HL-60 (cell line): ENCODE measurements at regions not wholly inside any gene's neighbourhood (a gene's known extent, or its start where the extent isn't known, plus 50 kb on each side); places are given as distances from the start of the nearest gene placed in this dataset.

Experiments used
- GABPA ChIP-seq: IDR thresholded peaks from 2 replicates; pipeline ENCODE4 v1.6.1; 2012; ENCODE audit warnings: low read depth
- POLR2AphosphoS5 ChIP-seq: IDR thresholded peaks from 2 replicates; pipeline ENCODE4 v1.6.1; 2012; ENCODE audit warnings: low read depth
- SPI1 ChIP-seq: IDR thresholded peaks from 2 replicates; pipeline ENCODE4 v1.6.1; 2012; ENCODE audit warnings: low read depth, mild to moderate bottlenecking, borderline replicate concordance
- TF ChIP-seq, protein P1 (sequence below): IDR thresholded peaks from one replicate; pipeline ENCODE4 v1.5.1; 2011; ENCODE audit warnings: low read length, control low read depth, inconsistent platforms; ENCODE audit not compliant: insufficient read depth
- TF ChIP-seq, protein P2 (sequence below): IDR thresholded peaks from 2 replicates; pipeline ENCODE4 v1.6.1; 2012; ENCODE audit warnings: low read depth; ENCODE audit not compliant: insufficient replicate concordance

DNA sequence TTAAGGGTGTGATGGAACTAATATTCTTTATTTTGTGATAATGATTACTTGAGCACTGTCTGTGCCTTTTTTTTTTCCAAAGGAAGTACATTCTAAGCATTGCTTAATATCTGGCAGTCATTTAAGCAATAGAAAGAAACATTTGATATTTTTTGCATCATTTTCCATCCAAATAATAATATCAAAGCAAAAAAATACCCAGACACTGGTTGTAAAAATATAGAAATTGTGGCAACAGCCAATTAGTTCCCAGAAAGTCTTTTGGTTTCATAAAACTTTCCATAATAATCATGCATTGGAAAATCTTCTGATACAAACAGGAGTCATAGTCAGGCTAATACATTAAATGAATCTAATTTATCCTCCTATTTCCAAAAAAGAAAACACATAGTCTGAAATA, 629.3 kb upstream of the ADAMTS5 start:
- TF ChIP-seq, protein P1, sequence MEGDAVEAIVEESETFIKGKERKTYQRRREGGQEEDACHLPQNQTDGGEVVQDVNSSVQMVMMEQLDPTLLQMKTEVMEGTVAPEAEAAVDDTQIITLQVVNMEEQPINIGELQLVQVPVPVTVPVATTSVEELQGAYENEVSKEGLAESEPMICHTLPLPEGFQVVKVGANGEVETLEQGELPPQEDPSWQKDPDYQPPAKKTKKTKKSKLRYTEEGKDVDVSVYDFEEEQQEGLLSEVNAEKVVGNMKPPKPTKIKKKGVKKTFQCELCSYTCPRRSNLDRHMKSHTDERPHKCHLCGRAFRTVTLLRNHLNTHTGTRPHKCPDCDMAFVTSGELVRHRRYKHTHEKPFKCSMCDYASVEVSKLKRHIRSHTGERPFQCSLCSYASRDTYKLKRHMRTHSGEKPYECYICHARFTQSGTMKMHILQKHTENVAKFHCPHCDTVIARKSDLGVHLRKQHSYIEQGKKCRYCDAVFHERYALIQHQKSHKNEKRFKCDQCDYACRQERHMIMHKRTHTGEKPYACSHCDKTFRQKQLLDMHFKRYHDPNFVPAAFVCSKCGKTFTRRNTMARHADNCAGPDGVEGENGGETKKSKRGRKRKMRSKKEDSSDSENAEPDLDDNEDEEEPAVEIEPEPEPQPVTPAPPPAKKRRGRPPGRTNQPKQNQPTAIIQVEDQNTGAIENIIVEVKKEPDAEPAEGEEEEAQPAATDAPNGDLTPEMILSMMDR, result no peak
- no peak for TF ChIP-seq POLR2AphosphoS5
- TF ChIP-seq, protein P2, sequence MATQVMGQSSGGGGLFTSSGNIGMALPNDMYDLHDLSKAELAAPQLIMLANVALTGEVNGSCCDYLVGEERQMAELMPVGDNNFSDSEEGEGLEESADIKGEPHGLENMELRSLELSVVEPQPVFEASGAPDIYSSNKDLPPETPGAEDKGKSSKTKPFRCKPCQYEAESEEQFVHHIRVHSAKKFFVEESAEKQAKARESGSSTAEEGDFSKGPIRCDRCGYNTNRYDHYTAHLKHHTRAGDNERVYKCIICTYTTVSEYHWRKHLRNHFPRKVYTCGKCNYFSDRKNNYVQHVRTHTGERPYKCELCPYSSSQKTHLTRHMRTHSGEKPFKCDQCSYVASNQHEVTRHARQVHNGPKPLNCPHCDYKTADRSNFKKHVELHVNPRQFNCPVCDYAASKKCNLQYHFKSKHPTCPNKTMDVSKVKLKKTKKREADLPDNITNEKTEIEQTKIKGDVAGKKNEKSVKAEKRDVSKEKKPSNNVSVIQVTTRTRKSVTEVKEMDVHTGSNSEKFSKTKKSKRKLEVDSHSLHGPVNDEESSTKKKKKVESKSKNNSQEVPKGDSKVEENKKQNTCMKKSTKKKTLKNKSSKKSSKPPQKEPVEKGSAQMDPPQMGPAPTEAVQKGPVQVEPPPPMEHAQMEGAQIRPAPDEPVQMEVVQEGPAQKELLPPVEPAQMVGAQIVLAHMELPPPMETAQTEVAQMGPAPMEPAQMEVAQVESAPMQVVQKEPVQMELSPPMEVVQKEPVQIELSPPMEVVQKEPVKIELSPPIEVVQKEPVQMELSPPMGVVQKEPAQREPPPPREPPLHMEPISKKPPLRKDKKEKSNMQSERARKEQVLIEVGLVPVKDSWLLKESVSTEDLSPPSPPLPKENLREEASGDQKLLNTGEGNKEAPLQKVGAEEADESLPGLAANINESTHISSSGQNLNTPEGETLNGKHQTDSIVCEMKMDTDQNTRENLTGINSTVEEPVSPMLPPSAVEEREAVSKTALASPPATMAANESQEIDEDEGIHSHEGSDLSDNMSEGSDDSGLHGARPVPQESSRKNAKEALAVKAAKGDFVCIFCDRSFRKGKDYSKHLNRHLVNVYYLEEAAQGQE, result no peak
- TF ChIP-seq SPI1, result no peak
- no peak for TF ChIP-seq GABPA
